ENCODE measurements at regions not wholly inside any gene's neighbourhood (a gene's known extent, or its start where the extent isn't known, plus 50 kb on each side); places are given as distances from the start of the nearest gene placed in this dataset.

GRCh38 chr7:116329686-116330503 lies 119.6 kb downstream of the TES start:
- no peak for TF ChIP-seq EZH2 (IDR thresholded peaks at IDR 0.05; ENCODE audit: low read depth, unreplicated experiment)
- TF ChIP-seq CTCF (conservative IDR thresholded peaks at IDR 0.05; ENCODE audit: low read depth in 2 of 2), result no peak
- no peak for TF ChIP-seq ETS1 (IDR thresholded peaks at IDR 0.05)
- no peak for TF ChIP-seq CREB1 (CRISPR knock-in tag; IDR thresholded peaks at IDR 0.05; ENCODE audit: low read depth)
- TF ChIP-seq POLR2AphosphoS5 (IDR thresholded peaks at IDR 0.05; ENCODE audit: low read depth), result no peak
- TF ChIP-seq, protein P1, sequence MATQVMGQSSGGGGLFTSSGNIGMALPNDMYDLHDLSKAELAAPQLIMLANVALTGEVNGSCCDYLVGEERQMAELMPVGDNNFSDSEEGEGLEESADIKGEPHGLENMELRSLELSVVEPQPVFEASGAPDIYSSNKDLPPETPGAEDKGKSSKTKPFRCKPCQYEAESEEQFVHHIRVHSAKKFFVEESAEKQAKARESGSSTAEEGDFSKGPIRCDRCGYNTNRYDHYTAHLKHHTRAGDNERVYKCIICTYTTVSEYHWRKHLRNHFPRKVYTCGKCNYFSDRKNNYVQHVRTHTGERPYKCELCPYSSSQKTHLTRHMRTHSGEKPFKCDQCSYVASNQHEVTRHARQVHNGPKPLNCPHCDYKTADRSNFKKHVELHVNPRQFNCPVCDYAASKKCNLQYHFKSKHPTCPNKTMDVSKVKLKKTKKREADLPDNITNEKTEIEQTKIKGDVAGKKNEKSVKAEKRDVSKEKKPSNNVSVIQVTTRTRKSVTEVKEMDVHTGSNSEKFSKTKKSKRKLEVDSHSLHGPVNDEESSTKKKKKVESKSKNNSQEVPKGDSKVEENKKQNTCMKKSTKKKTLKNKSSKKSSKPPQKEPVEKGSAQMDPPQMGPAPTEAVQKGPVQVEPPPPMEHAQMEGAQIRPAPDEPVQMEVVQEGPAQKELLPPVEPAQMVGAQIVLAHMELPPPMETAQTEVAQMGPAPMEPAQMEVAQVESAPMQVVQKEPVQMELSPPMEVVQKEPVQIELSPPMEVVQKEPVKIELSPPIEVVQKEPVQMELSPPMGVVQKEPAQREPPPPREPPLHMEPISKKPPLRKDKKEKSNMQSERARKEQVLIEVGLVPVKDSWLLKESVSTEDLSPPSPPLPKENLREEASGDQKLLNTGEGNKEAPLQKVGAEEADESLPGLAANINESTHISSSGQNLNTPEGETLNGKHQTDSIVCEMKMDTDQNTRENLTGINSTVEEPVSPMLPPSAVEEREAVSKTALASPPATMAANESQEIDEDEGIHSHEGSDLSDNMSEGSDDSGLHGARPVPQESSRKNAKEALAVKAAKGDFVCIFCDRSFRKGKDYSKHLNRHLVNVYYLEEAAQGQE (IDR thresholded peaks at IDR 0.05; ENCODE audit: unreplicated experiment), result no peak
- TF ChIP-seq ZNF114 (CRISPR knock-in tag; IDR thresholded peaks at IDR 0.05), result no peak
- TF ChIP-seq JUNB (IDR thresholded peaks at IDR 0.05; ENCODE audit: unreplicated experiment), result no peak
- no peak for TF ChIP-seq EZH2phosphoT487 (IDR thresholded peaks at IDR 0.05; ENCODE audit: unreplicated experiment)
- TF ChIP-seq ZNF331 (CRISPR knock-in tag; IDR thresholded peaks at IDR 0.05; ENCODE audit: low read depth), result no peak
- TF ChIP-seq STAT1 (IDR thresholded peaks at IDR 0.05; ENCODE audit: unreplicated experiment), result no peak

Measured in GM23338 (cell line).